AG04450 (cell line): ENCODE measurements at regions not wholly inside any gene's neighbourhood (a gene's known extent, or its start where the extent isn't known, plus 50 kb on each side); places are given as distances from the start of the nearest gene placed in this dataset.

Source experiments
- CTCF ChIA-PET: fragments of 300-600, 350-600 bp; formaldehyde crosslinking; extraction: SDS; loops from one replicate; lab custom pipeline; 2022; ENCODE audit warnings: antibody characterized with exemption, inconsistent platforms; lab: Charles Lee
- POLR2A ChIA-PET: fragments of 350-600 bp; formaldehyde crosslinking; extraction: SDS; loops from one replicate; lab custom pipeline; 2021; ENCODE audit warnings: antibody characterized with exemption, inconsistent platforms; lab: Yijun Ruan, JAX
- DNase-seq: peaks from one replicate; pipeline ENCODE4 v3.0.0-alpha.2; 2011; ENCODE audit warnings: low read depth, low spot score
- H3K27ac ChIP-seq: one replicate; pipeline ENCODE4 v1.5.1; 2012; ENCODE audit warnings: low read depth, low read length, control low read depth
- H3K27me3 ChIP-seq: one replicate; pipeline ENCODE4 v1.6.0; 2012; ENCODE audit warnings: low read length; ENCODE audit not compliant: control insufficient read depth, insufficient read depth
- H3K4me3 ChIP-seq: 2 replicates; pipeline ENCODE4 v1.5.1; 2011; ENCODE audit warnings: mild to moderate bottlenecking, low read depth, low read length, control low read depth
- H3K9me3 ChIP-seq: 2 replicates; pipeline ENCODE4 v1.5.1; 2012; ENCODE audit warnings: low read length; ENCODE audit not compliant: control insufficient read depth, insufficient read depth
- CTCF ChIP-seq: IDR thresholded peaks from 2 replicates; pipeline ENCODE4 v1.5.1; 2011; ENCODE audit warnings: low read depth, low read length, control low read depth, inconsistent platforms

- DNase-seq, result no peak
- Histone ChIP-seq H3K9me3 (peaks cover 69% of the 10 kb centered on the region), H3K4me3 (no peak overlapping the region), H3K27ac (no peak overlapping the region), H3K27me3 (no peaks in the 10 kb centered on the region)
- no peak for TF ChIP-seq CTCF
- POLR2A ChIA-PET, result no interaction called here
- CTCF ChIA-PET, result no interaction called here
Measured at GRCh38 chr13:111661776-111662175, 341.3 kb downstream of the TEX29 start.

- no peaks in the 10 kb centered on the region for H3K27me3 ChIP-seq
- H3K27ac ChIP-seq, result no peak overlapping the region
- ChIA-PET CTCF (no interaction called here), POLR2A (no interaction called here)
- peaks cover 63% of the 10 kb centered on the region for H3K9me3 ChIP-seq
- H3K4me3 ChIP-seq, result no peak overlapping the region
- no peak for DNase-seq
- no peak for TF ChIP-seq CTCF
Measured at GRCh38 chr13:111662451-111662850, 342.0 kb downstream of the TEX29 start.

- ChIA-PET CTCF (no interaction called here), POLR2A (no interaction called here)
- H3K27me3 ChIP-seq, result no peaks in the 10 kb centered on the region
Measured at GRCh38 chr13:111662895-111663294, 342.5 kb downstream of the TEX29 start.

GRCh38 chr13:111663505-111663904 is 343.1 kb downstream of the TEX29 start:
- ChIA-PET CTCF (no interaction called here), POLR2A (no interaction called here)
- H3K27me3 ChIP-seq, result no peaks in the 10 kb centered on the region
- no peak for DNase-seq
- no peak for TF ChIP-seq CTCF
- no peak overlapping the region for H3K4me3 ChIP-seq
- no peak overlapping the region for H3K27ac ChIP-seq
- H3K9me3 ChIP-seq, result peaks cover 65% of the 10 kb centered on the region

More at GRCh38 chr13:111662895-111663294, 342.5 kb downstream of the TEX29 start:
- H3K4me3 ChIP-seq, result no peak overlapping the region
- no peak for TF ChIP-seq CTCF
- no peak overlapping the region for H3K27ac ChIP-seq
- peaks cover 64% of the 10 kb centered on the region for H3K9me3 ChIP-seq
- DNase-seq, result no peak

- Histone ChIP-seq H3K27ac (no peak overlapping the region), H3K9me3 (peaks cover 69% of the 10 kb centered on the region), H3K27me3 (no peaks in the 10 kb centered on the region), H3K4me3 (no peak overlapping the region)
- POLR2A ChIA-PET, result no interaction called here
- CTCF ChIA-PET, result no interaction called here
- TF ChIP-seq CTCF, result no peak
- DNase-seq, result no peak
Measured at GRCh38 chr13:111663953-111664421, 343.5 kb downstream of the TEX29 start.
